Keratinocyte (primary cell): ENCODE measurements at regions not wholly inside any gene's neighbourhood (a gene's known extent, or its start where the extent isn't known, plus 50 kb on each side); places are given as distances from the start of the nearest gene placed in this dataset.

Experiments used
- DNase-seq: peaks from one replicate; pipeline ENCODE4 v3.0.0-alpha.2; 2011; ENCODE audit warnings: low read depth, missing footprints, low spot score
- FAIRE-seq: peaks from 2 replicates; lab custom pipeline; 2011; peaks lifted over from hg19 to GRCh38; lab: Jason Lieb, UNC
- H2AFZ ChIP-seq: 2 replicates; pipeline ENCODE4 v1.6.0; 2012; ENCODE audit warnings: low read length, control low read depth, inconsistent platforms; ENCODE audit not compliant: control insufficient read depth
- H3K27ac ChIP-seq: 2 replicates; pipeline ENCODE4 v1.5.1; 2011; ENCODE audit warnings: low read length; ENCODE audit not compliant: control insufficient read depth, insufficient read depth
- H3K27me3 ChIP-seq: 3 replicates; pipeline ENCODE4 v1.6.0; 2011; ENCODE audit warnings: low read length; ENCODE audit not compliant: control insufficient read depth, insufficient read depth; ENCODE audit errors: extremely low read depth
- H3K36me3 ChIP-seq, 2 experiments: 2 replicates in 1 of 2; 3 replicates in 1 of 2; pipeline ENCODE4 v1.5.1; 2011; ENCODE audit warnings: low read length in 2 of 2, mild to moderate bottlenecking in 1 of 2; ENCODE audit not compliant: control insufficient read depth in 2 of 2, insufficient read depth in 2 of 2; ENCODE audit errors: extremely low read depth in 1 of 2
- H3K4me1 ChIP-seq: 3 replicates; pipeline ENCODE4 v1.5.1; 2011; ENCODE audit warnings: low read length; ENCODE audit not compliant: control insufficient read depth, insufficient read depth; ENCODE audit errors: extremely low read depth
- H3K4me2 ChIP-seq: 3 replicates; pipeline ENCODE4 v1.6.0; 2011; ENCODE audit warnings: low read depth, low read length; ENCODE audit not compliant: control insufficient read depth, insufficient read depth; ENCODE audit errors: extremely low read depth
- H3K4me3 ChIP-seq, 3 experiments: fragments of 200-600 bp in 1 of 3; sonication (generic) in 1 of 3; 2 replicates in 2 of 3; 3 replicates in 1 of 3; pipeline ENCODE4 v1.5.1; 2011 to 2016; ENCODE audit warnings: low read length in 3 of 3, mild to moderate bottlenecking in 3 of 3, control low read depth in 2 of 3, inconsistent platforms in 1 of 3, low read depth in 1 of 3, mixed read lengths in 1 of 3, mixed run types in 1 of 3, moderate library complexity in 1 of 3; ENCODE audit not compliant: control insufficient read depth in 2 of 3, insufficient read depth in 2 of 3; ENCODE audit errors: extremely low read depth in 1 of 3
- H3K79me2 ChIP-seq: 2 replicates; pipeline ENCODE4 v1.6.0; 2012; ENCODE audit warnings: low read length; ENCODE audit not compliant: control insufficient read depth, insufficient read depth
- H3K9ac ChIP-seq: 3 replicates; pipeline ENCODE4 v1.6.0; 2011; ENCODE audit warnings: low read length; ENCODE audit not compliant: control insufficient read depth, insufficient read depth; ENCODE audit errors: extremely low read depth
- H3K9me1 ChIP-seq: 3 replicates; pipeline ENCODE4 v1.6.0; 2011; ENCODE audit warnings: low read length; ENCODE audit not compliant: control insufficient read depth, insufficient read depth; ENCODE audit errors: extremely low read depth
- H3K9me3 ChIP-seq: 2 replicates; pipeline ENCODE4 v1.5.1; 2012; ENCODE audit warnings: low read depth, low read length; ENCODE audit not compliant: control insufficient read depth
- H4K20me1 ChIP-seq: 3 replicates; pipeline ENCODE4 v1.6.0; 2011; ENCODE audit warnings: low read length; ENCODE audit not compliant: control insufficient read depth, insufficient read depth; ENCODE audit errors: extremely low read depth
- CTCF ChIP-seq, 3 experiments: IDR thresholded peaks in 1 of 3; conservative IDR thresholded peaks in 1 of 3; optimal IDR thresholded peaks in 1 of 3; 2 replicates in 2 of 3; 3 replicates in 1 of 3; pipeline versions ENCODE3 to v1.5.1; 2011; ENCODE audit warnings: low read length in 3 of 3, mild to moderate bottlenecking in 3 of 3, moderate library complexity in 2 of 3, control low read depth in 1 of 3, inconsistent platforms in 1 of 3; ENCODE audit not compliant: insufficient read depth in 2 of 3; ENCODE audit errors: extremely low read depth in 1 of 3
- EZH2 ChIP-seq: IDR thresholded peaks from one replicate; pipeline ENCODE4 v1.6.1; 2012; ENCODE audit warnings: inconsistent platforms, mild to moderate bottlenecking, low read length, moderate library complexity
- dilution Hi-C: fragments of 300-500 bp; cut with MboI; formaldehyde crosslinking; loops from one replicate; pipeline ENCODE4 v1.7.0; 2020; ENCODE audit warnings: low sequenced_read_pairs; ENCODE audit not compliant: extremely low pct_ligation_motif_present

- FAIRE-seq = no peak
- no peaks in the 10 kb centered on the region for H3K27me3 ChIP-seq
- no peak overlapping the region for H3K27ac ChIP-seq
- H3K9me3 ChIP-seq = no peaks in the 10 kb centered on the region
- dilution Hi-C loops = no loop called here
- H3K4me1 ChIP-seq = no peaks in the 10 kb centered on the region
- no peaks in the 10 kb centered on the region for H3K36me3 ChIP-seq
- no peak overlapping the region for H3K4me3 ChIP-seq
- H3K4me2 ChIP-seq = no peak overlapping the region
- H3K9me1 ChIP-seq = no peaks in the 10 kb centered on the region
- H4K20me1 ChIP-seq = no peaks in the 10 kb centered on the region
- no peaks in the 10 kb centered on the region for H3K79me2 ChIP-seq
- no peak overlapping the region for H2AFZ ChIP-seq
- no peak for DNase-seq
- H3K9ac ChIP-seq = no peak overlapping the region
- TF ChIP-seq EZH2 (no peak), CTCF (optimal IDR thresholded peaks at IDR 0.05 in 1 of 3, IDR thresholded peaks at IDR 0.05 in 1 of 3, conservative IDR thresholded peaks at IDR 0.05 in 1 of 3; ENCODE audit: extremely low read depth in 1 of 3, insufficient read depth in 2 of 3, low read length in 3 of 3) (no peak)
Measured at GRCh38 chr3:64830681-64831080, 142.9 kb upstream of the ADAMTS9 start.

- TF ChIP-seq CTCF (optimal IDR thresholded peaks at IDR 0.05 in 1 of 3, IDR thresholded peaks at IDR 0.05 in 1 of 3, conservative IDR thresholded peaks at IDR 0.05 in 1 of 3; ENCODE audit: extremely low read depth in 1 of 3, insufficient read depth in 2 of 3, low read length in 3 of 3) (no peak), EZH2 (no peak)
- H4K20me1 ChIP-seq = no peaks in the 10 kb centered on the region
- dilution Hi-C loops = no loop called here
- no peak overlapping the region for H3K4me3 ChIP-seq
- H3K4me2 ChIP-seq = no peak overlapping the region
- no peaks in the 10 kb centered on the region for H3K27me3 ChIP-seq
- no peaks in the 10 kb centered on the region for H3K4me1 ChIP-seq
- DNase-seq = no peak
- no peak overlapping the region for H2AFZ ChIP-seq
- no peak for FAIRE-seq
- no peaks in the 10 kb centered on the region for H3K36me3 ChIP-seq
- H3K9me1 ChIP-seq = no peaks in the 10 kb centered on the region
- H3K79me2 ChIP-seq = no peaks in the 10 kb centered on the region
- no peak overlapping the region for H3K9ac ChIP-seq
- no peaks in the 10 kb centered on the region for H3K9me3 ChIP-seq
- no peak overlapping the region for H3K27ac ChIP-seq
Measured at GRCh38 chr3:64829331-64829730, 141.5 kb upstream of the ADAMTS9 start.
